ENCODE measurements at regions not wholly inside any gene's neighbourhood (a gene's known extent, or its start where the extent isn't known, plus 50 kb on each side); places are given as distances from the start of the nearest gene placed in this dataset.
"Not testable (repeated sequence)": the region's sequence is repeated elsewhere in the genome, so short reads cannot be mapped to it uniquely, and the experiment has no call there.

- DNase-seq (ENCODE audit: low read depth in 2 of 2): no peak
Measured at GRCh38 chr16:79938575-79938974, 338.0 kb upstream of the MAF start.

- DNase-seq (ENCODE audit: low read depth in 2 of 2): not testable (repeated sequence)
Measured at GRCh38 chr16:79937671-79938070, 337.1 kb upstream of the MAF start.

GRCh38 chr16:79933603-79934002 lies 333.1 kb upstream of the MAF start:
- no peak for DNase-seq (ENCODE audit: low read depth in 2 of 2)

- no peak for DNase-seq (ENCODE audit: low read depth in 2 of 2)
Measured at GRCh38 chr16:79932572-79932971, 332.0 kb upstream of the MAF start.

GRCh38 chr16:79931721-79932120 lies 331.2 kb upstream of the MAF start:
- no peak for DNase-seq (ENCODE audit: low read depth in 2 of 2)

GRCh38 chr16:79929260-79929965 lies 328.9 kb upstream of the MAF start:
- no peak for DNase-seq (ENCODE audit: low read depth in 2 of 2)

GRCh38 chr16:79928142-79928873 lies 327.8 kb upstream of the MAF start:
- DNase-seq (ENCODE audit: low read depth in 2 of 2): no peak

GRCh38 chr16:79926451-79927205 lies 326.1 kb upstream of the MAF start:
- no peak for DNase-seq (ENCODE audit: low read depth in 2 of 2)

GRCh38 chr16:79923431-79923830 lies 322.9 kb upstream of the MAF start:
- no peak for DNase-seq (ENCODE audit: low read depth in 2 of 2)

- no peak for DNase-seq (ENCODE audit: low read depth in 2 of 2)
Measured at GRCh38 chr16:79920685-79921084, 320.1 kb upstream of the MAF start.

- no peak for DNase-seq (ENCODE audit: low read depth in 2 of 2)
Measured at GRCh38 chr16:79918916-79919315, 318.4 kb upstream of the MAF start.

GRCh38 chr16:79915761-79916160 lies 315.2 kb upstream of the MAF start:
- no peak for DNase-seq (ENCODE audit: low read depth in 2 of 2)

- DNase-seq (ENCODE audit: low read depth in 2 of 2): no peak
Measured at GRCh38 chr16:79914961-79915720, 314.6 kb upstream of the MAF start.

- no peak for DNase-seq (ENCODE audit: low read depth in 2 of 2)
Measured at GRCh38 chr16:79912592-79913310, 312.2 kb upstream of the MAF start.

GRCh38 chr16:79911660-79912059 lies 311.1 kb upstream of the MAF start:
- no peak for DNase-seq (ENCODE audit: low read depth in 2 of 2)

- no peak for DNase-seq (ENCODE audit: low read depth in 2 of 2)
Measured at GRCh38 chr16:79909571-79909970, 309.0 kb upstream of the MAF start.

GRCh38 chr16:79903471-79903870 lies 302.9 kb upstream of the MAF start:
- DNase-seq (ENCODE audit: low read depth in 2 of 2): no peak

- DNase-seq (ENCODE audit: low read depth in 2 of 2): no peak
Measured at GRCh38 chr16:79902351-79902750, 301.8 kb upstream of the MAF start.

- no peak for DNase-seq (ENCODE audit: low read depth in 2 of 2)
Measured at GRCh38 chr16:79901522-79901921, 301.0 kb upstream of the MAF start.

GRCh38 chr16:79899716-79900115 lies 299.2 kb upstream of the MAF start:
- no peak for DNase-seq (ENCODE audit: low read depth in 2 of 2)

GRCh38 chr16:79899316-79899715 lies 298.8 kb upstream of the MAF start:
- no peak for DNase-seq (ENCODE audit: low read depth in 2 of 2)
